Left ventricle myocardium inferior (tissue), 1 donor: ENCODE measurements at regions not wholly inside any gene's neighbourhood (a gene's known extent, or its start where the extent isn't known, plus 50 kb on each side); places are given as distances from the start of the nearest gene placed in this dataset.

Source experiments
- DNase-seq: peaks from one replicate; pipeline ENCODE4 v3.0.0-alpha.2; 2020
- H3K27ac ChIP-seq: fragments of 200-600 bp; replicated peaks from 2 replicates; pipeline ENCODE4 v1.8.0; 2021
- H3K27me3 ChIP-seq: fragments of 200-600 bp; 2 replicates; pipeline ENCODE4 v1.8.0; 2021; ENCODE audit warnings: low read depth
- H3K36me3 ChIP-seq: fragments of 200-600 bp; 2 replicates; pipeline ENCODE4 v1.8.0; 2021
- H3K4me1 ChIP-seq: fragments of 200-600 bp; 2 replicates; pipeline ENCODE4 v1.8.0; 2021
- H3K4me3 ChIP-seq: fragments of 200-600 bp; 2 replicates; pipeline ENCODE4 v1.8.0; 2021; ENCODE audit warnings: mild to moderate bottlenecking, moderate library complexity
- H3K9me3 ChIP-seq: fragments of 200-600 bp; replicated peaks from 2 replicates; pipeline ENCODE4 v1.8.0; 2021
- CTCF ChIP-seq: fragments of 200-600 bp; IDR thresholded peaks from 2 replicates; pipeline ENCODE4 v1.8.0; 2021; ENCODE audit warnings: antibody characterized with exemption, mild to moderate bottlenecking, borderline replicate concordance
- intact Hi-C: fragments of 100-400 bp; cut with micrococcal nuclease; formaldehyde crosslinking; loops from one replicate; pipeline ENCODE4 v1.11.0; 2022
- donor health status: DM: no; HTN: yes; CAD: no; lungs with severe emphysema.

DNA sequence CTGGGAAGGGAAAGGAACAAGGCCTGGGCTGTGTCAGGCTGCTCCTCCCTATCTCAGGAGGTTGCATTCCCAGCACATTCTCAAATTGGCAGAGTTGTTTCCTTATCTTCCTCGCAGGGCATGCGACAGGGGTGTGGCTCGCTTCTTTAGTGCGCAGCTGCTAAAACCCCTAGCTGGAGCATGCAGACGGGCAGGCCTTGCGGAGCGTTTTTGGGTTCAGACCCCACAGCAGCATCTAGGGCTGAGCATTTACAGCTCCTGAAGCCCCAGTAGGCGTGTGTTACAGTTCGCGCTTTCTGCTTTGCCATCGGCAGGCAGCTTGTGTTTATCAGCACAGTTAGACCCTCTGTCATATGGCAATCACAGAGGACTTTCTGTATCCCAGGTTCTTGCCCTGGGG lies 392.4 kb downstream of the TECRL start:
- Histone ChIP-seq H3K27ac (no peak overlapping the region), H3K4me3 (no peak overlapping the region), H3K36me3 (no peaks in the 10 kb centered on the region), H3K27me3 (no peaks in the 10 kb centered on the region), H3K4me1 (no peaks in the 10 kb centered on the region), H3K9me3 (peaks cover 24% of the 10 kb centered on the region)
- intact Hi-C loops = no loop called here
- no peak for TF ChIP-seq CTCF
- DNase-seq = no peak

DNA sequence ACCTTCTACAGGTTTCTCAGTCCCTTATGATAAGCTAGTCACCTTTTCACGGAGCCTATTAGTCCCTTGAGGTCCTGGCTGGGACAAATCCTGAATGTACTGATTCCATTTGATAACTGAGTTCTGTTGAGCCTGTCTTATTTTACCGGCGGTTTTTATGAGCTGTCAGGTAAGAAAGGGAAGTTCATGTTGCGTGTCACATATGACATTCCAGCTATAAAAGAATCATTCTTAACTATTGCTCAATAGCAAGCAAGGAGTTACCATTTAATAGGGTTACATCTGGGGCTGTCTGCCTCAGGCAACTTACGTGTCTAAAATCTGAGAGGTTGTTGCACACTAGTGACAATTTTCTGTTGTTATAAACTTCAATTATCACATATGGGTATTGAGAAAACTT lies 394.6 kb downstream of the TECRL start:
- TF ChIP-seq CTCF = no peak
- no peaks in the 10 kb centered on the region for H3K27me3 ChIP-seq
- H3K9me3 ChIP-seq = peaks cover 1% of the 10 kb centered on the region
- no peaks in the 10 kb centered on the region for H3K4me1 ChIP-seq
- H3K36me3 ChIP-seq = no peaks in the 10 kb centered on the region
- DNase-seq = no peak
- H3K4me3 ChIP-seq = no peak overlapping the region
- H3K27ac ChIP-seq = no peak overlapping the region
- intact Hi-C loops = no loop called here

- intact Hi-C loops = no loop called here
- no peak overlapping the region for H3K4me3 ChIP-seq
- TF ChIP-seq CTCF = no peak
- no peaks in the 10 kb centered on the region for H3K36me3 ChIP-seq
- no peak for DNase-seq
- no peak overlapping the region for H3K27ac ChIP-seq
- H3K9me3 ChIP-seq = no peaks in the 10 kb centered on the region
- no peaks in the 10 kb centered on the region for H3K4me1 ChIP-seq
- no peaks in the 10 kb centered on the region for H3K27me3 ChIP-seq
These were observed 407.9 kb downstream of the TECRL start for GRCh38 chr4:64001229-64001898.

- Histone ChIP-seq H3K9me3 (peaks cover 3% of the 10 kb centered on the region), H3K36me3 (no peaks in the 10 kb centered on the region), H3K27ac (no peak overlapping the region), H3K4me1 (no peaks in the 10 kb centered on the region), H3K27me3 (no peaks in the 10 kb centered on the region), H3K4me3 (no peak overlapping the region)
- TF ChIP-seq CTCF = no peak
- no peak for DNase-seq
- intact Hi-C loops = no loop called here
These were observed 409.0 kb downstream of the TECRL start for GRCh38 chr4:64000241-64000640.

- H3K9me3 ChIP-seq = peaks cover 62% of the 10 kb centered on the region
- intact Hi-C loops = no loop called here
- no peaks in the 10 kb centered on the region for H3K27me3 ChIP-seq
- H3K4me1 ChIP-seq = no peaks in the 10 kb centered on the region
- DNase-seq = no peak
- no peak overlapping the region for H3K4me3 ChIP-seq
- no peak overlapping the region for H3K27ac ChIP-seq
- TF ChIP-seq CTCF = no peak
- no peaks in the 10 kb centered on the region for H3K36me3 ChIP-seq
These were observed 423.0 kb downstream of the TECRL start for GRCh38 chr4:63986253-63986652.
